Tibial artery (tissue), 4 donors: ENCODE measurements at regions not wholly inside any gene's neighbourhood (a gene's known extent, or its start where the extent isn't known, plus 50 kb on each side); places are given as distances from the start of the nearest gene placed in this dataset.
"Not testable (repeated sequence)": the region's sequence is repeated elsewhere in the genome, so short reads cannot be mapped to it uniquely, and the experiment has no call there.

Experiments used
- DNase-seq, 2 donors: peaks; one replicate each; pipeline ENCODE4 v3.0.0-alpha.2; 2019
- H3K27ac ChIP-seq, 2 donors: fragments of 200-600 bp; sonication (generic) in 1 of 2; 1 replicate in 1 of 2; 2 replicates in 1 of 2; pipeline ENCODE4 v1.5.1; 2018 to 2019; ENCODE audit warnings: mild to moderate bottlenecking in 1 of 2
- H3K27me3 ChIP-seq, 2 donors: fragments of 200-600 bp; sonication (generic) in 1 of 2; one replicate each; pipeline versions ENCODE4 v1.5.1 to v1.6.0; 2016 to 2019
- H3K36me3 ChIP-seq, 3 donors: fragments of 200-600 bp; sonication (generic) in 2 of 3; one replicate each; pipeline ENCODE4 v1.5.1; 2016 to 2019; ENCODE audit warnings: mild to moderate bottlenecking in 2 of 3
- H3K4me1 ChIP-seq, 4 donors: fragments of 200-600 bp; sonication (generic) in 2 of 4; 1 replicate in 3 of 4; 2 replicates in 1 of 4; pipeline ENCODE4 v1.5.1; 2016 to 2019
- H3K4me3 ChIP-seq, 2 donors: fragments of 200-600 bp; sonication (generic) in 1 of 2; 1 replicate in 1 of 2; 2 replicates in 1 of 2; pipeline ENCODE4 v1.5.1; 2018 to 2019; ENCODE audit warnings: mild to moderate bottlenecking in 2 of 2
- H3K9me3 ChIP-seq, 3 donors: fragments of 200-600 bp; sonication (generic) in 1 of 3; one replicate each; pipeline ENCODE4 v1.5.1; 2016 to 2019
- intact Hi-C: fragments of 100-400 bp; cut with DNase I; formaldehyde crosslinking; loops from one replicate; pipeline ENCODE4 v1.15.0; 2023; ENCODE audit warnings: low total_unique reads
- TF ChIP-seq, protein P1 (sequence below), 2 experiments: fragments of 200-600 bp in 1 of 2; fragments of 450-650 bp in 1 of 2; IDR thresholded peaks; one replicate each; pipeline ENCODE4 v1.5.1; 2017 to 2019; ENCODE audit warnings: antibody characterized with exemption in 2 of 2, mild to moderate bottlenecking in 1 of 2, moderate library complexity in 1 of 2

DNA sequence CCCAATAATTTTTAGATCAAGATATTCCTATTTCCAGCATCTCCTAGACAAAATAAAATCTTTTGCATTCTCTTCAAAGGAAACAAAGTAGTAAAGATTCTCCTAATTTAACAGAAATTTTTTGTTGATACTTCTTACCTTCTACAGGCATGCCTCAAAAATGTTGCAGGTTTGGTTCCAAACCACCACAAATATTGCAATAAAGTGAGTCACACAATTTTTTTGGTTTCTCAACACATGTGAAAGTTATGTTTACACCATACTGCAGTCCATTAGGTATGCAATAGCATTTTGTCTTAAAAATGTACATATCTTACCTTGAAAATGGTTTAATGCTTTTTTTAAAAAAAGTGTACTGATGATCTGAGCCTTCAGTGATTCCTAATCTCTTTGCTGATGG lies 65.6 kb upstream of the USP15 start:
- DNase-seq: no peak
- Histone ChIP-seq H3K4me1 (peaks cover 0 to 23% (median 19%) of the 10 kb centered on the region in 4 donors), H3K27me3 (peaks cover 0 to 20% of the 10 kb centered on the region in 2 donors), H3K27ac (no peak overlapping the region), H3K36me3 (no peaks in the 10 kb centered on the region), H3K4me3 (no peak overlapping the region), H3K9me3 (no peaks in the 10 kb centered on the region)
- intact Hi-C loops: no loop called here
- TF ChIP-seq, protein P1, sequence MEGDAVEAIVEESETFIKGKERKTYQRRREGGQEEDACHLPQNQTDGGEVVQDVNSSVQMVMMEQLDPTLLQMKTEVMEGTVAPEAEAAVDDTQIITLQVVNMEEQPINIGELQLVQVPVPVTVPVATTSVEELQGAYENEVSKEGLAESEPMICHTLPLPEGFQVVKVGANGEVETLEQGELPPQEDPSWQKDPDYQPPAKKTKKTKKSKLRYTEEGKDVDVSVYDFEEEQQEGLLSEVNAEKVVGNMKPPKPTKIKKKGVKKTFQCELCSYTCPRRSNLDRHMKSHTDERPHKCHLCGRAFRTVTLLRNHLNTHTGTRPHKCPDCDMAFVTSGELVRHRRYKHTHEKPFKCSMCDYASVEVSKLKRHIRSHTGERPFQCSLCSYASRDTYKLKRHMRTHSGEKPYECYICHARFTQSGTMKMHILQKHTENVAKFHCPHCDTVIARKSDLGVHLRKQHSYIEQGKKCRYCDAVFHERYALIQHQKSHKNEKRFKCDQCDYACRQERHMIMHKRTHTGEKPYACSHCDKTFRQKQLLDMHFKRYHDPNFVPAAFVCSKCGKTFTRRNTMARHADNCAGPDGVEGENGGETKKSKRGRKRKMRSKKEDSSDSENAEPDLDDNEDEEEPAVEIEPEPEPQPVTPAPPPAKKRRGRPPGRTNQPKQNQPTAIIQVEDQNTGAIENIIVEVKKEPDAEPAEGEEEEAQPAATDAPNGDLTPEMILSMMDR (IDR thresholded peaks at IDR 0.05): no peak

DNA sequence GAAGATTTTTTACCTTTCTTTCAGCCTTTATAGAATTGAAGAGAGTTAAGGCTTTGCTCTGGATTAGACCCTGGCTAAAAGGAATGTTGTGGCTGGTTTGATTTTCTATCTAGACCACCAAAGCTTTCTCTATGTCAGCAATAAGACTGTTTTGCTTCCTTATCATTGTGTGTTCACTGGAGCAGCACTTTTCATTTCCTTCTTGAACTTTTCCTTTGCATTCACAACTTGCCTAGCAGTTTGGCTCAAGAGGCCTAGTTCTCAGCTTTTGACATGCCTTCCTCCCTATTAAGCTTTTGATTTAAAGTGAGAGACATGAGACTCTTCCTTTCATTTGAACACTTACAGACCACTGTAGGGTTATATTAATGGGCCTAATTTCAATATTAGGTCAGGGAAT lies 64.1 kb upstream of the USP15 start:
- H3K27me3 ChIP-seq: peaks cover 0 to 12% of the 10 kb centered on the region in 2 donors
- DNase-seq: no peak
- no peak overlapping the region for H3K4me3 ChIP-seq
- intact Hi-C loops: no loop called here
- H3K4me1 ChIP-seq: peaks cover 0 to 17% (median 14%) of the 10 kb centered on the region in 4 donors
- peaks cover 0 to 10% (median 7%) of the 10 kb centered on the region in 3 donors for H3K9me3 ChIP-seq
- TF ChIP-seq, protein P1 (IDR thresholded peaks at IDR 0.05): no peak
- H3K36me3 ChIP-seq: no peaks in the 10 kb centered on the region
- H3K27ac ChIP-seq: no peak overlapping the region

DNA sequence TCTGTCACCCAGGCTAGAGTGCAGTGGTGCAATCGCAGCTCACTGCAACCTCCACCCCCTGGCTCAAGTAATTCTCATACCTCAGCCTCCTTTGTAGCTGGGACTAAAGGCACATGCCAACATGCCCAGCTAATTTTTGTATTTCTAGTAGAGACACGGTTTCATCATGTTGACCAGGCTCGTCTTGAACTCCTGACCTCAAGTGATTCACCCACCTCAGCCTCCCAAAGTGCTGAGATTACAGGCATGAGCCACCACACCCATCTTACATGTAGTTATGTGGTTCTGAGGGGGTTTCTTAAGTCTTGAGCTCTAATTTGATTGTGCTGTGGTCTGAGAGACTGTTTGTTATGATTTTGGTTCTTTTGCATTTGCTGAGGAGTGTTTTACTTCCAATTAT lies 57.3 kb upstream of the USP15 start:
- H3K4me1 ChIP-seq, intact Hi-C loops, H3K27me3 ChIP-seq, DNase-seq, H3K36me3 ChIP-seq, H3K27ac ChIP-seq, H3K4me3 ChIP-seq: not testable (repeated sequence)
- peaks cover 0 to 39% (median 7%) of the 10 kb centered on the region in 3 donors for H3K9me3 ChIP-seq

DNA sequence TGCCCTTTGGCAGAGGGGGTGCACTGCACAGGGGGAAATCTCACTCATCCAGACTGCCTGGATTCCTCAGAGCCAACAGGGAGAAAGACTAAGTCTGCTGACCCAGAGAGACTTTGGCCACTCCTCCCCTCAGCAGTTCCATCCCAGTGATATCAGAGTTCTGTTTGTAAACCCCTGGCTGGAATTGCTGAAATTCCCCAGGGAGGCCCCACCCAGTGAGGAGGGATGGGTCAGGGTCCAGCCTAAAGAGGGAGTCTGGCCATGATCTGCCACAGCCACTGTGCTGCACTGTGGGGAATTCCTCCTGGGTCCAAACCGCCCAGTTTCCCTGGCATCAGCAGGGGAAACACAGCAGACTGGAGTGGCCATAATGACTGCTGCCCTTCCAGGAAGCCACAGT lies 54.9 kb upstream of the USP15 start:
- Histone ChIP-seq H3K36me3 (no peaks in the 10 kb centered on the region), H3K4me3 (no peak overlapping the region), H3K27ac (no peak overlapping the region), H3K27me3 (no peaks in the 10 kb centered on the region), H3K4me1 (no peaks in the 10 kb centered on the region), H3K9me3 (peaks cover 0 to 35% (median 4%) of the 10 kb centered on the region in 3 donors)
- intact Hi-C loops: no loop called here
- TF ChIP-seq, protein P1 (IDR thresholded peaks at IDR 0.05): no peak
- DNase-seq: no peak

DNA sequence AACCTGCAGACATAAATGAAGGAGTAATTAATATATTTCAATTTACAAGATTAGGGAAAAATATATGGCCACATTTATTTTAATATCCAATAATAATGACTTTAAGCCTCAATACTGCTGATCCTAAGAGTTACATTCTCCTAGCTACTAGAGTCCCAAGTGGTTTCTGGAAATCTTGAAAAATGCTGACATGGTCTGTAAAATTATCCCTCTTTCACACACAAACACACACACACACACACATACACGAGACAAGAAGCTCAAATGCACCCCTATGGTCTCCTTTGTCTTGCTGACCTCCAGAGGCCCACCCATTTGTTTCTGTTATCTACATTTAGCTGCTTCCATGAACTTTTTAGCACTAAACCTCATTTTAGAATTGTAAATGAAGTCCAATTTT lies 53.0 kb upstream of the USP15 start:
- no peak for DNase-seq
- Histone ChIP-seq H3K27ac (no peak overlapping the region), H3K9me3 (peaks cover 0 to 29% (median 0%) of the 10 kb centered on the region in 3 donors), H3K27me3 (no peaks in the 10 kb centered on the region), H3K36me3 (no peaks in the 10 kb centered on the region), H3K4me1 (no peaks in the 10 kb centered on the region), H3K4me3 (no peak overlapping the region)
- TF ChIP-seq, protein P1 (IDR thresholded peaks at IDR 0.05): no peak
- intact Hi-C loops: no loop called here
